ES-I3 (cell line): ENCODE measurements at regions not wholly inside any gene's neighbourhood (a gene's known extent, or its start where the extent isn't known, plus 50 kb on each side); places are given as distances from the start of the nearest gene placed in this dataset.

ENCODE experiments used
- H3K36me3 ChIP-seq: 2 replicates; pipeline ENCODE4 v1.6.1; 2013; ENCODE audit warnings: mild to moderate bottlenecking, low read length, control low read depth, moderate library complexity; ENCODE audit not compliant: insufficient read depth
- H3K4me1 ChIP-seq: 2 replicates; pipeline ENCODE4 v1.6.1; 2013; ENCODE audit warnings: mild to moderate bottlenecking, control low read depth, low read length; ENCODE audit not compliant: insufficient read depth
- H3K9ac ChIP-seq: 2 replicates; pipeline ENCODE4 v1.6.1; 2013; ENCODE audit warnings: low read depth, mild to moderate bottlenecking, low read length, moderate library complexity
- H3K9me3 ChIP-seq: 2 replicates; pipeline ENCODE4 v1.6.1; 2013; ENCODE audit warnings: mild to moderate bottlenecking, low read length, moderate library complexity; ENCODE audit not compliant: control insufficient read depth, insufficient read depth

GRCh38 chr13:99726282-99726894 is 225.1 kb downstream of the TM9SF2 start:
- Histone ChIP-seq H3K9me3 (no peaks in the 10 kb centered on the region), H3K4me1 (peaks cover 56% of the 10 kb centered on the region), H3K36me3 (no peaks in the 10 kb centered on the region), H3K9ac (no peak overlapping the region)

- H3K36me3 ChIP-seq: no peaks in the 10 kb centered on the region
- no peak overlapping the region for H3K9ac ChIP-seq
- peaks cover 56% of the 10 kb centered on the region for H3K4me1 ChIP-seq
- no peaks in the 10 kb centered on the region for H3K9me3 ChIP-seq
Measured at GRCh38 chr13:99725644-99726043, 224.4 kb downstream of the TM9SF2 start.

- Histone ChIP-seq H3K9ac (no peak overlapping the region), H3K36me3 (no peaks in the 10 kb centered on the region), H3K9me3 (no peaks in the 10 kb centered on the region), H3K4me1 (peaks cover 56% of the 10 kb centered on the region)
Measured at GRCh38 chr13:99724633-99725517, 223.6 kb downstream of the TM9SF2 start.

- Histone ChIP-seq H3K9ac (no peak overlapping the region), H3K4me1 (peaks cover 56% of the 10 kb centered on the region), H3K36me3 (no peaks in the 10 kb centered on the region), H3K9me3 (no peaks in the 10 kb centered on the region)
Measured at GRCh38 chr13:99723878-99724277, 222.6 kb downstream of the TM9SF2 start.

- H3K9me3 ChIP-seq: no peaks in the 10 kb centered on the region
- H3K36me3 ChIP-seq: no peaks in the 10 kb centered on the region
- no peak overlapping the region for H3K9ac ChIP-seq
- peaks cover 57% of the 10 kb centered on the region for H3K4me1 ChIP-seq
Measured at GRCh38 chr13:99722931-99723330, 221.7 kb downstream of the TM9SF2 start.

DNA sequence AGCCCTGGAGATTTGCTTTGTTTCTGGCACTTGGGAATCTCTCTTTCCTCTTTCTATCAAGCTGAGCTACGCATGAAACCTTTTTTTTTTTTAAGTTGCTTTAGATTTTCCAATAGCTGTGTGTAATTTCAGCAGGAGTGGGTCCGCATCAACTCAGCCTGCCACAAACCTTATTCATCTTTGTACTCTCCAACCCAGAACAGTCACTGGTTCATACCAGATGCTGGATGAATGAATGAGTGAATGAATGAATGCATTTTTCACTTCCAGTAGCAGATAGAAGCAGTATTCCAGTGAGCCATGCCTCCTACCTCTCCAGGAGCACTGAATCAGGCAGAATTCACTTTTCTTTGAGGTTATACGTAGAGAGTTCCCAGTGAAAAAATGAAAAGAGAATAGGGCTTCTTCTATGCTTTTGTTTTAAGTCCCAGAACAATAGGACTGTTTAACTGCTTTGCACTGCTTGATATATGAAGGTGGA is 221.1 kb downstream of the TM9SF2 start:
- Histone ChIP-seq H3K4me1 (peaks cover 57% of the 10 kb centered on the region), H3K36me3 (no peaks in the 10 kb centered on the region), H3K9ac (no peak overlapping the region), H3K9me3 (no peaks in the 10 kb centered on the region)

- H3K36me3 ChIP-seq: no peaks in the 10 kb centered on the region
- H3K9ac ChIP-seq: no peak overlapping the region
- H3K4me1 ChIP-seq: peaks cover 53% of the 10 kb centered on the region
- H3K9me3 ChIP-seq: no peaks in the 10 kb centered on the region
Measured at GRCh38 chr13:99721606-99722337, 220.5 kb downstream of the TM9SF2 start.

DNA sequence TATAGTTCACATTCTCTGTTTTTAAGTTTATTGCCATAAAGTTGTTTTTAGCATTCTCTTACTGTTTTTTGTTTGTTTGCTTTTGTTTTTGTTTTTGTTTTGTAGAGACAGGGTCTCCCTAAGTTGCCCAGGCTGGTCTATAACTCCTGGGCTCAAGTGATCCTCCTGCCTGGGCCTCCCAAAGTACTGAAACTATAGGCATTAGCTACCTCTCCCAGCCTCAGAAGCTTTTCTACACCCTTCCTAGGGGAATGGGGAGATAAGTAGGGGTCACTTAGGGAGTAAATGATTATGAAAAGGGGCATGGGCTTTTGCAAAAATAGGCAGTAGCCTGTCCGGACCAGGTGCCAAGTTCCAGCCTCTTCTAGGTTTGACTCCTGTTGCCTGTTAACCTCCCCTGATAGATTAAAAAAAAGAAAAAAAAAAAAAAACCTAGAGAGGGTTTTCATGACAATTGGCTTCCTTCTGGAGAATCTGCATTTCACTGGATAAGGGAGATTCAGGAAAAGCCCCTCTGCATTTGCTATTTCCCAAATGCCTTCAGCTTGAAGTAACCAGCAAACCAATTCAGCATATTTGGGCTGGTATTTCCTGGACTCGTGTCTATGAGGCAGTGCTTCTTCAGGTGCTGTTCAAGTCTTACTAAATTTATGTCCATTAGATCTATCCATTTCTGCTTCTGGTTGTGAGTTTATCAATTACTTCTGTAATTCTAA is 216.8 kb downstream of the TM9SF2 start:
- H3K9me3 ChIP-seq: no peaks in the 10 kb centered on the region
- no peak overlapping the region for H3K9ac ChIP-seq
- peaks cover 20% of the 10 kb centered on the region for H3K4me1 ChIP-seq
- no peaks in the 10 kb centered on the region for H3K36me3 ChIP-seq

- H3K36me3 ChIP-seq: no peaks in the 10 kb centered on the region
- peaks cover 35% of the 10 kb centered on the region for H3K4me1 ChIP-seq
- no peak overlapping the region for H3K9ac ChIP-seq
Measured at GRCh38 chr13:99709134-99709533, 207.9 kb downstream of the TM9SF2 start.

GRCh38 chr13:99704390-99704789 is 203.1 kb downstream of the TM9SF2 start:
- Histone ChIP-seq H3K9ac (no peak overlapping the region), H3K36me3 (no peaks in the 10 kb centered on the region), H3K9me3 (no peaks in the 10 kb centered on the region), H3K4me1 (peaks cover 38% of the 10 kb centered on the region)

More at GRCh38 chr13:99709134-99709533, 207.9 kb downstream of the TM9SF2 start:
- no peaks in the 10 kb centered on the region for H3K9me3 ChIP-seq

- peaks cover 33% of the 10 kb centered on the region for H3K4me1 ChIP-seq
- no peak overlapping the region for H3K9ac ChIP-seq
- no peaks in the 10 kb centered on the region for H3K9me3 ChIP-seq
- no peaks in the 10 kb centered on the region for H3K36me3 ChIP-seq
Measured at GRCh38 chr13:99703908-99704307, 202.6 kb downstream of the TM9SF2 start.

- Histone ChIP-seq H3K36me3 (no peaks in the 10 kb centered on the region), H3K9me3 (no peaks in the 10 kb centered on the region), H3K4me1 (peaks cover 33% of the 10 kb centered on the region), H3K9ac (no peak overlapping the region)
Measured at GRCh38 chr13:99702687-99703319, 201.5 kb downstream of the TM9SF2 start.

GRCh38 chr13:99700468-99700867 is 199.2 kb downstream of the TM9SF2 start:
- no peaks in the 10 kb centered on the region for H3K9me3 ChIP-seq
- no peak overlapping the region for H3K9ac ChIP-seq
- no peaks in the 10 kb centered on the region for H3K36me3 ChIP-seq
- H3K4me1 ChIP-seq: peaks cover 25% of the 10 kb centered on the region

DNA sequence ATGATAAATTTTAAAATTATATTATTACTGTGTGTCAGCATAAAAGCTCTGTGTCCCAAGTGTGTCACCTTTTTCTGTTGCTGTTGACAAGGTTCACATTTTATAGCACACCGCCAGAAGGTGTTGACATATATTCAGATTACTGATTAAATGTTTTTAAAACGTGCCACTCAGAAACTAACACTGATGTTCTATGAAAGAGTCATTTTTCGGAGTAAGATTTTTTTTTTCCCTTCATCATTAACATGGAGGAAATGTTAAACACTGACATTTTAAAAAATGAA is 197.5 kb downstream of the TM9SF2 start:
- H3K4me1 ChIP-seq: peaks cover 22% of the 10 kb centered on the region
- no peak overlapping the region for H3K9ac ChIP-seq
- no peaks in the 10 kb centered on the region for H3K9me3 ChIP-seq
- H3K36me3 ChIP-seq: no peaks in the 10 kb centered on the region
